Gastroesophageal sphincter (tissue), 4 donors: ENCODE measurements at regions not wholly inside any gene's neighbourhood (a gene's known extent, or its start where the extent isn't known, plus 50 kb on each side); places are given as distances from the start of the nearest gene placed in this dataset.

Experiments used
- ATAC-seq: fragments of 150-250 bp; one replicate; pipeline ENCODE4 v1.9.1; 2016; ENCODE audit warnings: mild to moderate bottlenecking, moderate library complexity
- H3K27ac ChIP-seq, 4 donors: fragments of 200-600 bp; sonication (generic) in 3 of 4; 1 replicate in 3 of 4; 2 replicates in 1 of 4; pipeline ENCODE4 v1.5.1; 2016 to 2019
- H3K27me3 ChIP-seq: fragments of 200-600 bp; sonication (generic); one replicate; pipeline ENCODE4 v1.5.1; 2019
- H3K36me3 ChIP-seq, 2 donors: fragments of 200-600 bp; sonication (generic); one replicate each; pipeline ENCODE4 v1.5.1; 2019; ENCODE audit warnings: control low read depth in 1 of 2
- H3K4me1 ChIP-seq, 3 donors: fragments of 200-600 bp; sonication (generic); 1 replicate in 2 of 3; 2 replicates in 1 of 3; pipeline ENCODE4 v1.5.1; 2016 to 2019; ENCODE audit warnings: control low read depth in 2 of 3
- H3K4me3 ChIP-seq, 2 donors: fragments of 200-600 bp; sonication (generic); one replicate each; pipeline ENCODE4 v1.5.1; 2019; ENCODE audit warnings: mild to moderate bottlenecking in 1 of 2, moderate library complexity in 1 of 2
- H3K9me3 ChIP-seq, 3 donors: fragments of 200-600 bp; sonication (generic); one replicate each; pipeline ENCODE4 v1.5.1; 2017 to 2019; ENCODE audit warnings: control low read depth in 2 of 3
- EP300 ChIP-seq: sonication (generic); formaldehyde crosslinking; IDR thresholded peaks from one replicate; pipeline ENCODE4 v1.6.1; 2017; ENCODE audit warnings: antibody characterized with exemption, mild to moderate bottlenecking
- POLR2A ChIP-seq, 2 donors: fragments of 450-650 bp; IDR thresholded peaks; one replicate each; pipeline ENCODE4 v1.6.1; 2017; ENCODE audit warnings: antibody characterized with exemption in 2 of 2, mild to moderate bottlenecking in 2 of 2, moderate library complexity in 1 of 2
- POLR2AphosphoS5 ChIP-seq: sonication (generic); formaldehyde crosslinking; IDR thresholded peaks from one replicate; pipeline ENCODE4 v1.6.1; 2017; ENCODE audit warnings: antibody characterized with exemption
- WGBS, 2 donors: methylation state at CpG; one replicate each; pipeline ENCODE4 v1.1.5; 2018; ENCODE audit warnings: low coverage in 1 of 2; 5-methylcytosine and 5-hydroxymethylcytosine counted together
- TF ChIP-seq, protein P1 (sequence below), 4 experiments: fragments of 200-600 bp in 2 of 4; fragments of 450-650 bp in 2 of 4; sonication (generic) in 1 of 4; IDR thresholded peaks; one replicate each; pipeline ENCODE4 v1.5.1; 2017 to 2019; ENCODE audit warnings: antibody characterized with exemption in 4 of 4, mild to moderate bottlenecking in 2 of 4, moderate library complexity in 2 of 4

DNA sequence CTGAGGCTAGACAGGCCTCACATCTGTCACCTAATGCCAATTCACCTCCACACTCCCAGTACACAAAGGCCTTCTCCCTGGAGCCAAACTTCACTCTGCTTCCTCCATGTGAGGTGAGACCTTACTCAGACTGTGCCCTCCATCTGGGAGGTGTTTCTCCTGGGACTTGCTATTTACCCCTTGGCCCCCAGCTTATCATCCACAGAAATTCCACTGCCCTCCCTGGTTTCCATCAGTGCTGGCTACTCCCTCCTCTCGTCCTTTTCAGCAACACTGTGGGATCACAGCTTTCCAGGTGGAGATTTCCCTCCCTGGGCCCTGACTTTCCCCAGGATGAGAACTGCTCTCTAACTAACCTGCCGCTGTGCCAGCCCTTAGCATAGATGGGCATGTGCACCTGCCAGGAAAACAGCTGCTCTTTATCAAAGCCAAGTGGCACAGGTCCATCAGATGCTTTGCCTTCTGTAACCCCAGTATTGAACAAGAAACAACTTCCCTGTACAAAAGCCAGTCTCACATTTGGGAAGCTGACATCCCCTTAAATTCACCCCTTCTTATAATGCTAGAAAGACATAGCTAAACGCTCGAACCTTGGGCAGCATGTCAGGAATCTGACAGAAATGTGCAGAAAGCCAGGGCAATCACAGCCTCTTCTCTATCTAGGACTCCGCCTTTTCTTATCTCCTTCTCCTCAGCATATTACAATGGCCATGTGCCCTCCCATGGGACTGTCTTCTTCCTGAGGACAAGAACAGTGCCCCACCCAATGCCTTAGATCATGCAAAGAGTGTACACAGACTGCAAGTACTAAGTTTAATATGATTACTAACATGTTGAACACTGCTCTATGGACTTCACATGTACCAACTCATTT, 535.5 kb upstream of the ID2 start:
- H3K36me3 ChIP-seq = no peaks in the 10 kb centered on the region
- no peaks in the 10 kb centered on the region for H3K27me3 ChIP-seq
- ATAC-seq = peak; percentile 34
- H3K4me1 ChIP-seq = peaks cover 0 to 13% (median 3%) of the 10 kb centered on the region in 3 donors
- no peaks in the 10 kb centered on the region for H3K9me3 ChIP-seq
- WGBS, 2 donors = 23 to 68% methylated on average over 3 to 5 of the region's 5 CpGs
- H3K27ac ChIP-seq = no peak overlapping the region
- TF ChIP-seq POLR2A (IDR thresholded peaks at IDR 0.05) = no peak
- TF ChIP-seq EP300 = no peak
- no peak for TF ChIP-seq POLR2AphosphoS5
- no peak overlapping the region for H3K4me3 ChIP-seq

DNA sequence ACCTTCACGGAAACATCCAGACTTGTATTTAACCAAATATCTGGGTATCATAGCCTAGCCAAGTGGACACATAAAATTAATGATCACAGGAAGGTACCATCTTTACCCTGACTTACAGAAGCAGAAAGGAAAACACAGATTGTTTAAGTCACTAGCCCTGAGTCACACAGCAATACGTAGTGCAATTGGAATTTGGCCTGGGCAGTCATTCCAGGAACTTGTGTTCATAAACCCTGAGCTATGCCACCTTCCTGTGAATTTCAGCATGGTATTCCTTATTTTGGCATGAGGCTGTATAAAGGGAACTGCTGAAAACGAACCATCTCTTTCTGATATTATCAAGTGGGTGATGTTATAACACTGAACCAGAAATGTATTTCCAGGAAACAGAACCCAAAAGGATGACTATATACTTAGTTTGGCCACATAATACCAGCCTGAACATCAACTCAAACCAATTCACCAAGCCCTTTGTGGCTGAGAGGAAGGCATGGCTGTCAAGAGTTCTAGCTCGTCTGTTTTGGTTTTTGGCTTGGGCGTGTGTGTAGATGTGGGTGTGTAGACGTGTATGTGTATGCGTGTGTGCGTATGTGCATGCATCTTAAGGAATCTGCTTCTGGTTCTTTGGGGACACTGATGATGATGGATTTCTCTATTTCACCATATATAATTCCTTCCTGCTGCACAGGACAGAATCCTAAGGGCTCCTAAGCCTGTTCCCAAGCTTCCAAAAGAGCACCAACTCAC, 533.4 kb upstream of the ID2 start:
- ATAC-seq = no peak
- TF ChIP-seq, protein P1, sequence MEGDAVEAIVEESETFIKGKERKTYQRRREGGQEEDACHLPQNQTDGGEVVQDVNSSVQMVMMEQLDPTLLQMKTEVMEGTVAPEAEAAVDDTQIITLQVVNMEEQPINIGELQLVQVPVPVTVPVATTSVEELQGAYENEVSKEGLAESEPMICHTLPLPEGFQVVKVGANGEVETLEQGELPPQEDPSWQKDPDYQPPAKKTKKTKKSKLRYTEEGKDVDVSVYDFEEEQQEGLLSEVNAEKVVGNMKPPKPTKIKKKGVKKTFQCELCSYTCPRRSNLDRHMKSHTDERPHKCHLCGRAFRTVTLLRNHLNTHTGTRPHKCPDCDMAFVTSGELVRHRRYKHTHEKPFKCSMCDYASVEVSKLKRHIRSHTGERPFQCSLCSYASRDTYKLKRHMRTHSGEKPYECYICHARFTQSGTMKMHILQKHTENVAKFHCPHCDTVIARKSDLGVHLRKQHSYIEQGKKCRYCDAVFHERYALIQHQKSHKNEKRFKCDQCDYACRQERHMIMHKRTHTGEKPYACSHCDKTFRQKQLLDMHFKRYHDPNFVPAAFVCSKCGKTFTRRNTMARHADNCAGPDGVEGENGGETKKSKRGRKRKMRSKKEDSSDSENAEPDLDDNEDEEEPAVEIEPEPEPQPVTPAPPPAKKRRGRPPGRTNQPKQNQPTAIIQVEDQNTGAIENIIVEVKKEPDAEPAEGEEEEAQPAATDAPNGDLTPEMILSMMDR (IDR thresholded peaks at IDR 0.05) = no peak
- TF ChIP-seq POLR2A (IDR thresholded peaks at IDR 0.05) = no peak
- TF ChIP-seq EP300 = no peak
- peak; percentile 29 for TF ChIP-seq POLR2AphosphoS5
- WGBS, 2 donors = 78 to 84% methylated on average over 7 to 8 of the region's 8 CpGs

DNA sequence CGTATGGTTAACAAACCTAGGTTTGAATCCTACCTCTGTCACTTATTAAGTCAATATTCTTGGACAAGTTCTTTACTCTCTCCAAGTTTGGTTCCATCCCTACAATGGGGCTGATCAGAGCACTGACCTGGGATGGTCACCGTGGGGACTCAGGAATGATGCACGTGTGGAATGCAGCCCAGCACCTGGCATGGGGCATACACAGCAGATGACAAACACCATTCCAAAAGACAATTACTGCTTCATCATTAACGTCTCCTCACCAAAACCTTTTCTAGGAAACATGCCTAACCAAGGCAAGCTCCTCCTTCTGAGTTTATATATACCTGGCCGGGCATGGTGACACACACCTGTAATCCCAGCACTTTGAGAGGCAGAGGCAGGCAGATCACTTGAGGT, 532.9 kb upstream of the ID2 start:
- 78 to 100% methylated on average over 2 to 3 of the region's 5 CpGs for WGBS, 2 donors

More for the DNA sequence above, 533.4 kb upstream of the ID2 start:
- Histone ChIP-seq H3K36me3 (no peaks in the 10 kb centered on the region), H3K4me1 (peaks cover 0 to 7% (median 3%) of the 10 kb centered on the region in 3 donors), H3K4me3 (no peak overlapping the region), H3K9me3 (no peaks in the 10 kb centered on the region), H3K27me3 (no peaks in the 10 kb centered on the region), H3K27ac (no peak overlapping the region)

DNA sequence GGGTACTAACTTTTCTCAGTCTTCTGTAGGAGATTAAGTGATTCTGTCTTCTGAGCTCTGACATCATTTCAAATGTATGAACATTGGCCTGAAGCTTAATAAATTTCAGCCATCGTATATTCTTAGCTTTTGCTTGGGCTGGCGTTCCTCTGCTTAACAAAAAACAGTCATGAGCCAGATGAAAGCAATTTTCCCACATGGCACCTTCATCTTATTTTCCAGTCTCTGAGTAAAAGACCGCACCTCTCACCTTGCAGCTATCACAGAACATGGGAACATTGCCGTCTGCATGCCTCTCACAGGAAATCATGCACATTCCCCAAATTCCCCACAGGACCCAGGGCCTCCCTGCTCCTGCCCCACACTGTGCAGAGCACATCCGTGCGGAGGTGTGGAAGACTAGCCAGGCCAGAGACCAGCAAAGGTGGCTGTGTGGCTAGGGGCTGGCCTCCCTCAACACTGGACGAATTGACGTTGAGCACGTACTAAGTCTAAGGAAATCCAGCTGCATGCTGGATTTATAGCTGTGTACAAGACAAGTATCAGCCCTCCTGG, 531.8 kb upstream of the ID2 start:
- no peaks in the 10 kb centered on the region for H3K27me3 ChIP-seq
- no peaks in the 10 kb centered on the region for H3K36me3 ChIP-seq
- ATAC-seq = no peak
- H3K27ac ChIP-seq = no peak overlapping the region
- peaks cover 0 to 7% (median 3%) of the 10 kb centered on the region in 3 donors for H3K4me1 ChIP-seq
- WGBS, 2 donors = 44 to 52% methylated on average over 7 to 9 of the region's 9 CpGs
- no peaks in the 10 kb centered on the region for H3K9me3 ChIP-seq
- TF ChIP-seq, protein P1 (IDR thresholded peaks at IDR 0.05) = no peak
- TF ChIP-seq EP300 = no peak
- no peak for TF ChIP-seq POLR2AphosphoS5
- no peak for TF ChIP-seq POLR2A (IDR thresholded peaks at IDR 0.05)
- no peak overlapping the region for H3K4me3 ChIP-seq

More for the DNA sequence above, 532.9 kb upstream of the ID2 start:
- H3K4me3 ChIP-seq = no peak overlapping the region
- H3K27ac ChIP-seq = no peak overlapping the region
- H3K9me3 ChIP-seq = no peaks in the 10 kb centered on the region
- no peaks in the 10 kb centered on the region for H3K36me3 ChIP-seq
- H3K27me3 ChIP-seq = no peaks in the 10 kb centered on the region
- ATAC-seq = no peak
- TF ChIP-seq POLR2AphosphoS5 (no peak), EP300 (no peak)
- peaks cover 0 to 7% (median 3%) of the 10 kb centered on the region in 3 donors for H3K4me1 ChIP-seq

DNA sequence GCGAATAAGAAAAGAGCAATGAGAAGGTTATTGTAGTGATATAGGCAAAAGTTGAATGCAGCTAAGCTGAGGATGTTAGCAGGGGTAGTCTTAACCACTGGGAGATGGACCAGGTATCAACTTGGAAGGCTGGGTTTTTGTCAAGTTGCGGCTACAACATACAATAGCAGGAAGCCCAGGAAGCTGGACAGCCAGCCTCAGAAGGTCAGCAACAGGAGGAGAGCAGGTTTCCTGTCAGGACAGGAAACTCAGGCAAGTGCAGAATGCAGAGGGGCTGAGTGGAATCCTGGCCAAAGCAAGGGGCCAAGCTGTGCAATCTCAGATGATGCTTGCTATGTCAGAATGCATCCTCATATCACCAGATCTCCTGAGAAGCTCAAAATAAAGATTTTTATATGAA, 530.0 kb upstream of the ID2 start:
- WGBS, 2 donors = 96% methylated on average over 2 of the region's 2 CpGs; no CpG with 5 or more reads in 1 of the 2 donors
- H3K4me3 ChIP-seq = no peak overlapping the region
- H3K36me3 ChIP-seq = no peaks in the 10 kb centered on the region
- H3K27ac ChIP-seq = no peak overlapping the region
- no peak for TF ChIP-seq POLR2AphosphoS5
- TF ChIP-seq, protein P1 (IDR thresholded peaks at IDR 0.05) = no peak
- no peaks in the 10 kb centered on the region for H3K4me1 ChIP-seq
- H3K27me3 ChIP-seq = no peaks in the 10 kb centered on the region
- ATAC-seq = no peak
- H3K9me3 ChIP-seq = peaks cover 0 to 2% (median 0%) of the 10 kb centered on the region in 3 donors
